NCI-H1436 (cell line): ENCODE measurements at regions not wholly inside any gene's neighbourhood (a gene's known extent, or its start where the extent isn't known, plus 50 kb on each side); places are given as distances from the start of the nearest gene placed in this dataset.
"Not testable (repeated sequence)": the region's sequence is repeated elsewhere in the genome, so short reads cannot be mapped to it uniquely, and the experiment has no call there.

ENCODE experiments used
- DNase-seq: peaks from one replicate; lab custom pipeline; 2025; lab: John Stamatoyannopoulos, UW

DNA sequence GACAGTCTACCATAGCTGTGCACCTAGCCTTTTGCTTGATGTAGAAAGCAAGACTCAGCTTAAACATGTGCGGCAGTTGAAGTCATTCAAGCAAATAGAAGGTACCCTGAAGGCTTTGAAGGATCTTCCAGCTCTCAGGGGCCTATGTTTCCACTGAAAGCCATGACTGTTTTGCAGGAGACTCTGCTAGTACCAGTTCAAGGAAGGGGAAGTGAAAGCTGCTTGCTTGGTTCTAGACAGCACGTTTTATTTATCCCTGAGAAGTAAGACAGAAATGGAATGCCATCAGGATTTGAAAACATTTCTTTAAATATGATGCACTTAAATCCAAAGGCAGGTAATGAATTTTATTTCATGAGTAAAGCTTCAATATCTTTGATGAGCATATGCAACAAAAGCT, 311.4 kb downstream of the PDCD6IP start:
- no peak for DNase-seq

DNA sequence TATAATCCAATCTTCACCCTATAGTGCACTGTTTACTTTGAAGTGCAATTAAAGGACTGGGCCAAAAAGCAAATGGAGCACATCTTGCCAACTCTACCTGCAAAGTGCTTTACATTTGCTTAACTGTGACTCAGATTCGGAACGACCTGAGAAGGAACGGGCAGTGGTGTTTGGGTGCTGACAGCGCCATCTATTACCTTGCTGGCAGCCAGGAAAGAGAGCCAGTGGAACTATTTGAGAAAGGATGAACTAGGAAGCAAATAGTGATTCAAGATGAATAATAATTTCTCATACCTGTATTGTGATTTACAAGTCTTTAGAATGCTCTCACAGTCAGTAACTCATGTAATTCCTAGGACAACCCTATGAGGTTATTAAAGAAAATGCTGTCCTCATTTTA, 312.9 kb downstream of the PDCD6IP start:
- DNase-seq: no peak

DNA sequence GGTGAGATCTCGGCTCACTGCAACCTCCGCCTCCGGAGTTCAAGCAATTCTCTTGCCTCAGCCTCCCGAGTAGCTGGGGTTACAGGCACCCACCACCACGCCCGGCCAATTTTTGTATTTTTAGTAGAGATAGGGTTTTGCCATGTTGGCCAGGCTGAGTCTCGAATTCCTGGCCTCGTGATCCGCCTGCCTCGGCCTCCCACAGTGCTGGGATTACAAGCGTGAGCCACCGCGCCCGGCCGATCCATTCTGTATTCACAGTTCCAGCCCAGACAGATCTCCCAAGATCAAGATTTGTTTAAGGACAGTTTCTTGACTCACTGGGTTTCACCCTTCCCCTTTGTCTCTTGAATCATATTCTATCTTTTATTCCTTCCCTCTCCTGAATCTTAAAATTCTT, 313.8 kb downstream of the PDCD6IP start:
- DNase-seq: not testable (repeated sequence)

DNA sequence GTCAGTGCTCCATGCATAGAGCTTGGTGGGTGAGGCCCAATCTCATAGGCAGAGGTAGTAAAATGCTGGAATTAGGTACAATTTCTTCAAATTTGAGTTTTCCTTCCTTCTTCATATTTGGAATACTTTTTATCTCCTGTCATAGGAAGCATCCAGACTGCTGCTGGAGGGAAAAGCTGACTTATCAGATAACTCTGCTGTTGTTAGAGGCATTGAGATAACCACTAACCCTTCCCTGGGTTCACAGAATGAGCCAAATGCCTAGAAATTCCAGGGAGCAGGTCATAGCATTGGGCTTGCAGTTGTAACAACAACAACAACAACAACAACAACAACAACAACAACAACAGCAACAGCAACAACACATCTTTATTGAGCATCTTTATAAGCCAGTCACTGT, 332.7 kb downstream of the PDCD6IP start:
- no peak for DNase-seq

DNA sequence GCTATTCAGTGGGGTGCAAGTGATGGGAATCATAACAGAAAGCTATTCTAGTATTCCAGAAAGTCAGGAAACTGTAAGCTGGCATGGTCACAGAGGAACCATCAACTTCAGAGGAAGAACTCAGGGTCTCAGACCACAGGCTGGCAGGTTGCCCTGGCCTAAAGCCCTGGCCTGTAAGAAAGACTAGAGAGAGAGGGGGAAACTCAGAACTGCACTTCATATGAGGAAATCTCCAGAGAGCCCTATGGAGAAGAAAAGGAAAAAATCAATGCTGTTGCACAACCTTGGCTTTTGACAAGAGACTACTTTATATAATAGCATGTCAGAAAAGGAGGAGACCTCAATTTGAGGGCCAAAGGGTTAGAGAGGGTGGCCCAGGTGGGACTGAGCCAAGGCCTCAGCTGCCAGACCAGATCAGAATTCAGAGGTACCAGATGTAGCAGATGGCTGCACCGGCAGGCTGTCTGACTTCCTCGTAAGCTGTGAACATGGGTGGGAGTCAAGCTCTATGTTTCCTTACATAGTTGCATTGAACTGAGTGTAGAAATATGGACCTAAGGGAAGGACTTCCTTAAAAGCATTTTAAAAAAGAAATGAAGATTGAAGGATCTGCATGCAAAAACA, 333.8 kb downstream of the PDCD6IP start:
- no peak for DNase-seq

DNA sequence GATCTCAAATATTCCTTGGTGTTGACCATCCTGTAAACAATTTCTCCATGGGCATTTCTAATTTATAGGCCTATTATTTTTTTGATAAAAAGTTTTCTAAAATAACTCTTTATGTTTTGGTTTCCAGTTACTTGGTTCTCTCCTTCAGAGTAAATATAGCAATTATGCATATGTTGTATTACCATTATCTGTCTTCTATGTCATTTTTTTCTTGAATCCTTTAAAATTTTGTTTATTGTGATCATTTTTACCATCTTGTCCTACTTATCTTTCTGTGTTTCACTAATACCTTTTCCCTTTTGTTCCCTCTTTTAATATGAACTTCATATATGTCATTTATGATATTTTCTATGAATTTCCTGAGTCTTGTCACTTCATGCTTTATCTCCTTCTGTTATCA, 341.1 kb downstream of the PDCD6IP start:
- DNase-seq: no peak

DNA sequence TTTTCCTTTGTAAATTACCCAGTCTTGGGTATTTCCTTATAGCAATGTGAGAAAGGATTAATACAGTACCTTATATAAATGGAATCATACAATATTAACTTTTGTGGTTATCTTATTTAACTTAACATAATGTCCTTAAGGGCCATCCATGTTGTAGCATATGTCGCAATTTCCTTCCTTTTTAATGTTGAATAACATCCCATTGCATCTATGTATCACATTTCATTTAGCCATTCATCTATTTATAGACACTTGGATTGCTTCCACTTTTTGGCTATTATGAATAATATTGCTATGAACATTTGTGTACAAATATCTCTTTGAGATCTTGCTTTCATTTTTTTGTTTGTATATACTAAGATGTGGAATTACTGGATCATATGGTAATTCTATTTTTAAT, 342.2 kb downstream of the PDCD6IP start:
- no peak for DNase-seq

DNA sequence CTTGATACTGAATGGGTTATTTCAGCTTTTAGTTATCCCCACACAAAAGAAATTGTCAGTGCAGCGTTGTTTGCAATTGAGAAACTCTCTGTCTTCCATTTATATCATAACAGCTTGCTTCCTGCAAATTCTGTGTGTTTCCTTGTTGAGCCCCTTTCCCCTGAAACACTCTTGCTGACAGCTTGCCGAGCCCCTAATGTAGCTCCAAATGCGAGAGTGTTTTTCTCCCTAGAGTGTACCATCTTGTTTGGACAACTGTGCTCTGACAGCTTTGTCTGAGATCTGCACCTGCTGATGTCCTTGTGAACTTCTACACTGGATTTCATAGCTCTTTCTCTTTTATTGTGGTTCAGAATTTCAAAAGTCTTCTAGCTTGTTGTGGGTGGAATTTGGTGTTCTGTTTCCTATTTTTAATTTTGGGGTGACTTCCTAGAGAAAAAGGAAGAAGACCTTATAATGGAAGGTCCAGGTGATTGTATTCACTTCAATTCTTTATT, 343.5 kb downstream of the PDCD6IP start:
- no peak for DNase-seq

DNA sequence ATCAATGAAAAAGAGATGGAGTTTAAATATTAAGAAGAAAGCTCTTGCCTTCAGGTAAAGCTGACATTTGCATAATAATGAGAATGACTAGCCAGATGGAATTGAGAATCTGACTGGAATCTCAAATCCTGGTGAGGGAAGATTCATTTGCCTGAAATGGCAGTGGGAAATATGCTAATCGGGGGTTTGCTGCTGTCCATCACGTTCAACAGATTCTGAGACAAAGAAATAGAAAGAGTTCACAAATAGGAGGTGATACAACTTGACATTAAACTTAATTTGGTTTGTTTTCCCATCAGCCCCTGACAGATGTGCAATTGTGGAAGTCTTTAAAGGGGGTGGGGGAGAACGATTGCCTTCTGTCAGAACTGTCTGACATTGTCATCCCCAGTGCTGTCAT, 347.4 kb downstream of the PDCD6IP start:
- no peak for DNase-seq

DNA sequence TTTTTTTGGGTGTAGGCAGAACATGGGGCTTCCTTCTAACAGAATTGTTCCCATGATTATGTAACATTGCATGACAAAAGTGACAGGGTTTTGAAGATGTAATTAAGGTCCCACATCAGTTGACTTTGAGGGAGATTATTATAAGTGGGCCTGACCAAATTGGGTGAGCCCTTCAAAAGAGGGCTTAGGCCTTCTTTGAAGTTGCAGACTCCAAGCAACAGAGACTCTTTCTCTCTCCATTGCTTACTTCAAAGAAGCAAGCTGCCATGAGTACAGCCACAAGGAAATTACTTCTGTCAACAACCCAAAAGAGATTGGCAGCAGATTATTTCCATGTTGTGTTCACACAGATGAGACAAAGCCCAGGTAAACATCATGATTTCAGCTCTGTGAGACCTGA, 348.2 kb downstream of the PDCD6IP start:
- DNase-seq: no peak

DNA sequence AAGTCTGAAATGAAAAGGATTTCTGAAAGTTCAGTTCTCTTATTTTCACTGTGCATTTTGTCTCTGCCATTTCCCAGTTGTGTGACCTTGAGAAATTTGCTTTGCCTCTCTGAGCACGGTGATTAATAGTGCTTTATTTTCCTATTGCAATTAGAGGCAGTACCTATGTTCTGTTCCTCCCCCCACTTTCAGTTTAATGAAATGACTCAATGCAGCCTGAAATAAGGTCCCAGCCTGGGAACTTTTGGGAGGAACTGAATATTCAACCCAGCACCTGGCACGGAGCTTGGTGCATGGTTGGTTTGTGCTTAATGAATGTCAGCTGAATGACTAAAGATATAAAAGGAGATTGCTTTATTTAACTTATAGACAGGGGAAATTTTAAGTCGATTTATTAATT, 352.6 kb downstream of the PDCD6IP start:
- no peak for DNase-seq

DNA sequence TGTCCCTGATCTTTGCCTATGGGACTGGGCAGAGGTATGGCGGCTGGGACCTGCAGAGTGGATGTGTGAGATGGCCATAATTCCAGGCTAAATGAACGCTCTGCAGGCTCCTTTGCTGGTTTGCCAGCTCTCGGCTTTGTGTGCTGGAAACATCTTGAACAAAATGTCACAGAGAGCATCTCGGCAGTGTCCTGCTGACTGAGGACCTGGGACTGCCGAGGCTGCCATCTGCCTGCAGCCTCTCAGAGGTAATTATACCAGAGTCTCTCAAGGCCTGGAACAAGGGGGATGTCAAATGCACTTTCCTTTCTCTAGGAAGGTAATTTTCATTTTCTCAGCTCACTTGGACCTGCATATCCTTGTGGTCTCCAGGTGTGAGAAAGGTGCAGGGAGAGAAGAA, 354.2 kb downstream of the PDCD6IP start:
- DNase-seq: no peak

DNA sequence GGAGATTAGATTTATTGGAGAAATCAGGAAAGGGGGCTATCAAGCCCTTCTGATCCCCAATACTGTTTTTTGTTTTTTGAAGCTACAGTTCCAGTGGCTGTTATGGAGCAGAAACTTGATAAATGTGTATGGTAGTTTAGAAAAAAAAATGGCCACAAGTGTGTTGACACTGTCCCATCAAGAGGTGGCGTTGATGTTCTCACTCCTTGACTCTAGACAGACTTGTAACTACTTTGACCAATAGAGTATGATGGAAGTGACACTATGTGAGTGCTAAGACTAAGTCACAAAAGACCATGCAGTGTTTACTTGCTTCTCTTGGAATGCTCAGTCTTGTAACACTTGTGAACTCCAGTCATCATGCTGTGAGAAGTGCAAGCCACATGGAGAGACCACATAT, 356.7 kb downstream of the PDCD6IP start:
- no peak for DNase-seq

DNA sequence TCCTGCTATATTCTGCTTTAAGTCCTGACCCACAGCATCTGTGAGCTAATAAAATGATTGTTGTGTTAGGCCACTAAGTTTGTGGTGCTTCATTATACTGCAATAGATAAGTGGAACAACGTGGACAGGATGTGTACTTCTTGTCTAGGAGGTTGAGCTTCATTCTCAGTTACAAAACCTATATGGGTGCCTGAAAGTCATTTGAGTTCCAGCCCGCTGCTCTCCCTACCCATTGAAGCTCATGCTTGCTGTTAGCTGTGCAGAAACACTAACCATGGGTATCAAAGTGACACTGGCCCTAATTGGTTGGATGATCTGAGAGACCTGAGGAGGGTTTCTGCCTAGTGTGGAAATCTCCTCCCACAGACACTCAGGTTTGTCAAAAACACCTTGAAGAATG, 357.2 kb downstream of the PDCD6IP start:
- no peak for DNase-seq

DNA sequence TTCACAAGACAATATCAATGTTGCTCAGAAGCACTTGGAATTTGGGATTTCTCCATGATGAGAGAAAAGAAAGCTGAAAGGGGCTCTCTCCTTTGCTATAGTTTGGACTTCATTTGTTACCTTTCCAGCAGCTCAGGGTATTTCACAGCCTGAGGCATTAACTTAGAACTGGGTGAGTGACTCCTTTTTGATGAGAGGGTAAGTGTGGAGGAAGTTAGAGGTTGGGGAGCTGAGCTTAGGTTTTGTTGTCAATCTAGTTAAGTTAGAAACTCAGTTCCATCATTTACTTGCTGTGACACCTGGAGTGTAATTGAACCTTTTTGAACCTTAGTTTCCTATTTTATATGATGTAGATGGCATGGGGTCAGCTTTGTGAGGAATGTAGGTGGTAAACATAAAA, 359.1 kb downstream of the PDCD6IP start:
- no peak for DNase-seq

DNA sequence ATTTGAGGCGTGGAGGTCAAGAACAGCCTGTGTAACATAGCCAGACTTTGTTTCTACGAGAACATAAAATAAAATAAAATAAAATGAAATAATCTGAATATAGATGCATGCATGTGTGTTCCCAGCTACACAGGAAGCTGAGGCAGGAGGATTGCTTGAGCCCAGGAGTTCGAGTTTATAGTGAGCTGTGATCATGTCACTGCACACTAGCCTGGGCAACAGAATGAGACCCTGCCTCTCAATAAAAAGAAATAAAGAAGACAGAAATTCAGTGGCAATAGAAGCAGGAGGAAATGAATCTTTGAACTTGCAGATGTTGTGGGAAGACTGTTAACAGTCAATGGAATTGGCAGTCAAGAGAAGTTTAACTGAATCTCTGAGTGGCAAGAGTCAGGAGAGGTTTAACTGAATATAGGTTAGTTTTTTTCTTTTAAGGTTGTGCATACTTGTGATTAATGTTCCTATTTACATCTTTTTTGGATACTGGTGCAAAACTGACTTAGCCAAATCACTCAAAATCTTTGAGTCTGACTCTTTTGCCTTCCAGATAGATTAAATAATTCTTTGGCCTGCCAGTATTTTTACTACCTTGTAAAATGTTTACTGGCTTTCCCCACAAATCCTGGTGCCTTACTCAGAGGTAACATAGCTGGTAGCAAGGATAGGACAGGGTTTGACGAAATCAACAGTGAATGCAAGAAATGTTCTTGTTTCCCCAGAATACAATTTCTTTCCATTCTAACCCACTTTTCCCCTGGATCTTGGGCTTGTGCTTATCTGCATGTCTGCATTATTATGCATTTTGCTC, 361.4 kb downstream of the PDCD6IP start:
- no peak for DNase-seq

DNA sequence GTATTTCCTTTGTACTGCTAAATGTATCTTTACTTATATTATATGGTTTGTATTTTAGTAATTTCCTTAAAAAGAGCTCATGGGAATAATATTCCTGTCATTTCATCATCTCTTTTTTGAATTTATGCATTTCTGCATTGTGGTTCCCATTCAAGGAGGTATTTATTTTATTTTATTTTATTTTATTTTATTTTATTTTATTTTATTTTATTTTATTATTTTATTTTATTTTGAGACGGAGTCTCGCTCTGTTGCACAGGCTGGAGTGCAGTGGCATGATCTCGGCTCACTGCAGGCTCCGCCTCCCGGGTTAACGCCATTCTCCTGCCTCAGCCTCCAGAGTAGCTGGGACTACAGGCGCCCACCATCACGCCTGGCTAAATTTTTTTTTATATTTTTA, 371.2 kb downstream of the PDCD6IP start:
- DNase-seq: not testable (repeated sequence)

DNA sequence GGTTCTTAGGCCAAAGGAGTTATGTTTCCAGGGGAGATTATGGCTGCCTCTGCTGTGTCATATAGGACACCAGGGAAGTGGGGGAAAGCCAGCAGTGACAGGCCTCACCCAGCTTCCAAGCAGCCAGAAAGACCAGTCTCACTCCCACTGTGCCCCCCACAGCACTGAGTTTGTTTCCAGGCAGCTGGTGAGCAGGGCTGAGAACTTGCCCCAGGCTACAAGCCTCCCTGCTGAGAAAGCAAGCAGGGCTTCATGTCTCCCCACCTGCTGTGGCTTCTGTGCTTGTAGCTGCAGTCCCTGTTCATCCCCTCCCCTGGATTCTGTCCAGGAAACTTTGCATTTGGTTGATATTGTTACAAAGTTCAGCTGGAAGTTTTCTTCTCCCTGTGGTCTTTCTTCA, 376.3 kb downstream of the PDCD6IP start:
- no peak for DNase-seq

DNA sequence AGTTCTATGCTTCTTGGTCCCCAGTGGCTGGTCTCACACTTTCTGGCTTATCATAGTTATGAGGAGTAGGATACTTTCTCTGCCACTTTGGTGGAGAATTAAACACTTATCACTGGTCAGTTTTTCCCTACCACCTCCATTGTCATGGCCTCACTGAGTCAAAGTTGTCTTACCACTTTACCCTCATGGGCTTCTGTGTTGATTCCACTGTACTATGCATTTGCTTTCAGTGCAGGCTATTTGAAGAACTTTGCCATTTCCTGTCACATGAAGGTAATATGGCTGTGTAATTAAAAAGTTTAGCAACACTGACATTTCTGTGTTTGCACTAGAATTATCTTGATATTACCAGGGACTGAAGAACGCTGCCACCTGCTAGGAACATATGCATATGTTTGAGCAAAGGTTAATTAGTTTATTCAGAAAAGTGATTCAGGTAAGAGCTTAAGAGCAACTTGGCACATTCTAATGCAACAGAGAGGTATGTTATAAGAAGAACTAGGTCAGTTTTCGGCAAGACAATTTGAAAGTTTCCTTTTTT, 377.3 kb downstream of the PDCD6IP start:
- no peak for DNase-seq

DNA sequence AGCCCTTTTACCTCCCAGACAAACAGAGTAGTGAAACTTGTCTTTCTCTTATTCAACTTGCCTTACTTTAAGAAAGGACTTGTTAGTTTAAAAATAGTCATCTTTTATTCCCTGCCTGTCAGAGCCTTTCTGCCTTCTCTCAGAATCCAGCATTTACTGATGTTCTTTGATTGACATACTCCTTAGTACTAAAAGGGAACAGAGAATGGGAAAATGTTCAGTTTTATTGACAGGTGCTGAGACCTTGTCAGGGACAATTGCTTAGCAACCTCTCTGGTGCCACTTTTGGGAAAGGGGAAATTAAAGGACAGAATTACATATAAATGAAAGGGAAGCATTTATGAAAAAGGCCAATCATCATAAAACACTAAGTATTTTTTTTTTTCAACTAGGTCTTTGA, 378.3 kb downstream of the PDCD6IP start:
- DNase-seq: no peak

DNA sequence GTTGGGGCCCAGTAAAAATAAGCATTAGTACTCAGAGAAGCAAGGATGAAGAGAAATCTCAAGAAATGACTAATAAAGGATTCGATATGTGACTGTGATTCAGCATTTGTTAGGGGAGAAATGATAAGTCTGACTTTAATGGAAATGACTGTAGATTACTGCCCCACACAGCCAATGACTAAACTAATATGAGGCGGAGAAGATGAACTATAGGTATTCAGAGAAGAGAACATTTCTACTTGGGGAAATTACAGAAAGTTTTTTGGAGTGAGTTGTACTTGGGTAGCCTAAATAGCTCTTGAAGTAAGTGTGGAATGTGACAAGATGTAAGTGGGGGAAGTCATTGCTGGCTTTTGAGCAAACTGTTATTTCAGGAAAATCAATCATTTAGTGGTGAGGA, 380.0 kb downstream of the PDCD6IP start:
- DNase-seq: no peak

DNA sequence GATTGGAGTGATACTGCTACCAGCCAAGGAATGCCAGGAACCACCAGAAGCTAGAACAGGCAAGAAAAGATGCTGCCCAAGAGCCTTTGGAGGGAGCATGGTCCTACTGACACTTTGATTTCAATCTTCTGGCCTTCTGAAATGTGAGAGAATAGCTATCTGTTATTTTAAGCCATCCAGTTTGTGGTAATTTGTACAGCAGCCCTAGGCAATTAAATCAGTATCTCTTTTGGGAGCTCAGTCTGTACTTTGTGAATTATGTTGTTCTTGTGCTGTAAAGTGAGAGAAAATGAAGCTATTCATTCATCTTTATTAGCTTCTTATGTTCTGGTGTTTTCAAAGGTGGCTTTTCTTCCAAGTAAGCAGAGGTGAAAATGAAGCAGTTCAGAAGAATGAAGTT, 381.3 kb downstream of the PDCD6IP start:
- no peak for DNase-seq

DNA sequence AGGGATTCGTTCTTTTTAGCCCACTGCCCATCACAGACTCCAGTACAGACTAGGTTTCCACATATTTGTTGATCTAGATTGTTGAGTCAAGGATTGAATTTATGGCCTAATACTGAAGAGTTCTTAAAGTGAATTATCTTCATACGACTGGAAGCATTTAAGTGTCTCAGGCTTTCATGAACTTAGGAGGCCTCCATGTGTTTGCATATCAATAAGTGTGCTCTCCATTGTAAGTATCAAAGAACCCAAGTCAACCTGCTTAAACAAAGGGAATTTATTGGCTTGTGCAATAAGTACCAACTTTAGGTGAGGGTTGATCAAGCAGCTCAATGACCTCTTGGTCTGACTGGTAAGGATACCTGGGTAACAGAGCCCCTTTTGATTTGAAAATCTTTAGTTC, 382.1 kb downstream of the PDCD6IP start:
- DNase-seq: no peak

DNA sequence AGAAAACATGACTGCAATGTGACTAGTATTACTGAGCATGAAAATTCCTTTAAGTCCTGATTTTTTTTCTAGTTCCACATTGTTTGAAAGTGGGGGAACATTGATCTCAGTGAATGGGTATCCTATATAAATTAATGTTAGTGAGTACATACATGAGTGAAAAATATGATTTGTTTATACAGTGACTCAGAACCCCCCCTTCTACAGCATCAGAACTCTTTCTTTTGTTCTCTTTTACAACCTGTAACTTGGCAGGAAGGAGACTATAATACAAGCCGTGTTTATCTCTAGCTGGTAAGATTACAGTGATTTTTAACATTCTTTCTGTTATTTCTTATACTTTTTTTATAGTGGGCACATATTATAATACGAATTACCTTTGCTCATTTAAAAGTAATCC, 384.7 kb downstream of the PDCD6IP start:
- DNase-seq: no peak
